Ramos (cell line): ENCODE measurements at regions not wholly inside any gene's neighbourhood (a gene's known extent, or its start where the extent isn't known, plus 50 kb on each side); places are given as distances from the start of the nearest gene placed in this dataset.
"Not testable (repeated sequence)": the region's sequence is repeated elsewhere in the genome, so short reads cannot be mapped to it uniquely, and the experiment has no call there.

Experiments used
- in situ Hi-C: fragments of 300-500 bp; cut with MboI; formaldehyde crosslinking; loops from one replicate; pipeline ENCODE4 v1.14.3; 2022; ENCODE audit warnings: low sequenced_read_pairs; ENCODE audit not compliant: unreplicated experiment

- in situ Hi-C loops: no loop called here
Measured at GRCh38 chr4:165548702-165549101, 169.9 kb downstream of the CPE start.

- in situ Hi-C loops: no loop called here
Measured at GRCh38 chr4:165553221-165553810, 174.5 kb downstream of the CPE start.

- in situ Hi-C loops: no loop called here
Measured at GRCh38 chr4:165555302-165555701, 176.5 kb downstream of the CPE start.

GRCh38 chr4:165556383-165556782 is 177.6 kb downstream of the CPE start:
- in situ Hi-C loops: no loop called here

- in situ Hi-C loops: no loop called here
Measured at GRCh38 chr4:165560941-165561340, 182.1 kb downstream of the CPE start.

- in situ Hi-C loops: no loop called here
Measured at GRCh38 chr4:165563851-165564250, 185.0 kb downstream of the CPE start.

GRCh38 chr4:165569031-165569430 is 190.2 kb downstream of the CPE start:
- in situ Hi-C loops: no loop called here

GRCh38 chr4:165571476-165571875 is 192.7 kb downstream of the CPE start:
- in situ Hi-C loops: not testable (repeated sequence)

- in situ Hi-C loops: no loop called here
Measured at GRCh38 chr4:165580351-165580905, 201.6 kb downstream of the CPE start.

GRCh38 chr4:165583341-165583740 is 204.5 kb downstream of the CPE start:
- in situ Hi-C loops: no loop called here

GRCh38 chr4:165584916-165585315 is 206.1 kb downstream of the CPE start:
- in situ Hi-C loops: no loop called here

GRCh38 chr4:165588534-165589315 is 209.9 kb downstream of the CPE start:
- in situ Hi-C loops: no loop called here

- in situ Hi-C loops: no loop called here
Measured at GRCh38 chr4:165592386-165592785, 213.6 kb downstream of the CPE start.

GRCh38 chr4:165597581-165598480 is 219.0 kb downstream of the CPE start:
- in situ Hi-C loops: no loop called here

GRCh38 chr4:165600959-165601683 is 222.3 kb downstream of the CPE start:
- in situ Hi-C loops: no loop called here

GRCh38 chr4:165602621-165603020 is 223.8 kb downstream of the CPE start:
- in situ Hi-C loops: no loop called here

- in situ Hi-C loops: no loop called here
Measured at GRCh38 chr4:165604181-165604580, 225.4 kb downstream of the CPE start.

GRCh38 chr4:165605811-165606210 is 227.0 kb downstream of the CPE start:
- in situ Hi-C loops: no loop called here

- in situ Hi-C loops: no loop called here
Measured at GRCh38 chr4:165606465-165607205, 227.8 kb downstream of the CPE start.
